Epithelial cell of esophagus (primary cell): ENCODE measurements at regions not wholly inside any gene's neighbourhood (a gene's known extent, or its start where the extent isn't known, plus 50 kb on each side); places are given as distances from the start of the nearest gene placed in this dataset.
A peak's percentile ranks its signal among the peaks of the same experiment; 100 is the strongest.

Source experiments
- DNase-seq: peaks from one replicate; pipeline ENCODE4 v3.0.0; 2010; ENCODE audit warnings: low read depth
- H3K4me3 ChIP-seq: 2 replicates; pipeline ENCODE4 v1.5.1; 2011; ENCODE audit warnings: mild to moderate bottlenecking, low read length, control low read depth
- TF ChIP-seq, protein P1 (sequence below): IDR thresholded peaks from 2 replicates; pipeline ENCODE4 v1.5.1; 2011; ENCODE audit warnings: low read depth, mild to moderate bottlenecking, low read length, control low read depth, inconsistent platforms; ENCODE audit not compliant: insufficient read depth; ENCODE audit errors: missing control alignments

DNA sequence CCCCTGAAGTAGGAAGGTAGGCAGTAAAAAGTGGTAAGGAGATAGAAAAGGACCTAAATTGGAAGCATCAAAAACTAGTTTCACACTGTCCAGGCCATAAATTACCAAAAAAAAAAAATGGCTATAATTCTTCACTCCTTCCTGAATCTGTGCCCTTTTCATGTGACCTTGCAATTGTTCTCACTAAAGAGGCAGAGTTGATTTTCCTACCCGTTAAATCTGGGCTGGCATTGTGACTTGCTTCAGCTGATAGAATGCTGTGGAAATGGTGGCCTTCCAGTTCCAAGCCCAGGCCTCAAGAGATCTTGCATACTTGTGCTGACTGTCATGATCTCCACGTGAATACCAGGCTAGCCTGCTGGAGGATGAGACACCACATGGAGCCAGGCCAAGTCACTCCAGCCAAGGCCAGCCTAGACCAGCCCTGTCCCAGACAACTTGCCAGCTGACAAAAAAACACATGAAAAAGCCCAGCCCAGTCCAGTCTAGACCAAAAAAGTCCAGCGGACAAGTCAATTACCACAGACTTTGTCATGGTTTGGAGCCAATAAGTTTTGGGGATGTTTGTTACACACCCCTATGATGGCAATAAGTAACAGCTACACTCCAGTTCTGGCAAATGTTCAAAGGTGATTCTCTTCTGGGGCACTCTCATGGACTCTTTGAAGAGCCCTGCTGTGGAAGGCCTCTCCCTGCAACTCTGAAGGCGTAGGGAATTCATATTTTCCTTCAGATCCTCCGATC lies 51.4 kb upstream of the NUP50 start:
- H3K4me3 ChIP-seq: no peak overlapping the region
- TF ChIP-seq, protein P1, sequence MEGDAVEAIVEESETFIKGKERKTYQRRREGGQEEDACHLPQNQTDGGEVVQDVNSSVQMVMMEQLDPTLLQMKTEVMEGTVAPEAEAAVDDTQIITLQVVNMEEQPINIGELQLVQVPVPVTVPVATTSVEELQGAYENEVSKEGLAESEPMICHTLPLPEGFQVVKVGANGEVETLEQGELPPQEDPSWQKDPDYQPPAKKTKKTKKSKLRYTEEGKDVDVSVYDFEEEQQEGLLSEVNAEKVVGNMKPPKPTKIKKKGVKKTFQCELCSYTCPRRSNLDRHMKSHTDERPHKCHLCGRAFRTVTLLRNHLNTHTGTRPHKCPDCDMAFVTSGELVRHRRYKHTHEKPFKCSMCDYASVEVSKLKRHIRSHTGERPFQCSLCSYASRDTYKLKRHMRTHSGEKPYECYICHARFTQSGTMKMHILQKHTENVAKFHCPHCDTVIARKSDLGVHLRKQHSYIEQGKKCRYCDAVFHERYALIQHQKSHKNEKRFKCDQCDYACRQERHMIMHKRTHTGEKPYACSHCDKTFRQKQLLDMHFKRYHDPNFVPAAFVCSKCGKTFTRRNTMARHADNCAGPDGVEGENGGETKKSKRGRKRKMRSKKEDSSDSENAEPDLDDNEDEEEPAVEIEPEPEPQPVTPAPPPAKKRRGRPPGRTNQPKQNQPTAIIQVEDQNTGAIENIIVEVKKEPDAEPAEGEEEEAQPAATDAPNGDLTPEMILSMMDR: no peak
- DNase-seq: peak; percentile 71
